Natural killer cell (primary cell): ENCODE measurements at regions not wholly inside any gene's neighbourhood (a gene's known extent, or its start where the extent isn't known, plus 50 kb on each side); places are given as distances from the start of the nearest gene placed in this dataset.

Experiments used
- ATAC-seq, 3 donors: fragments of 150-1000 bp in 2 of 3; fragments of 200-7000 bp in 1 of 3; cut with Tn5 transposase; 1 replicate in 1 of 3; 2 replicates in 2 of 3; pipeline ENCODE4 v1.10.0; 2021; ENCODE audit warnings: mild to moderate bottlenecking in 2 of 3, moderate library complexity in 2 of 3
- DNase-seq, 2 donors: peaks; one replicate each; pipeline versions ENCODE4 v3.0.0 to v3.0.0-alpha.2; 2013 to 2021; ENCODE audit warnings: mixed read lengths in 1 of 2
- H3K27ac ChIP-seq: one replicate; pipeline ENCODE4 v1.5.1; 2013; ENCODE audit warnings: mild to moderate bottlenecking, low read length
- H3K27me3 ChIP-seq: one replicate; pipeline ENCODE4 v1.6.1; 2013; ENCODE audit warnings: low read length; ENCODE audit not compliant: control insufficient read depth, insufficient read depth
- H3K36me3 ChIP-seq: one replicate; pipeline ENCODE4 v1.6.1; 2013; ENCODE audit warnings: low read length; ENCODE audit not compliant: control insufficient read depth, insufficient read depth
- H3K4me1 ChIP-seq: one replicate; pipeline ENCODE4 v1.6.1; 2013; ENCODE audit warnings: low read length; ENCODE audit not compliant: control insufficient read depth, insufficient read depth
- H3K4me3 ChIP-seq: one replicate; pipeline ENCODE4 v1.5.1; 2013; ENCODE audit warnings: low read length
- H3K9me3 ChIP-seq: one replicate; pipeline ENCODE4 v1.6.1; 2013; ENCODE audit warnings: low read length; ENCODE audit not compliant: control insufficient read depth, insufficient read depth
- H3K27ac Mint-ChIP-seq, 2 donors: one replicate each; pipeline ENCODE4 v1.8.0; 2022; ENCODE audit warnings: mild to moderate bottlenecking in 2 of 2, mixed read lengths in 2 of 2, moderate library complexity in 1 of 2
- H3K27me3 Mint-ChIP-seq, 2 donors: one replicate each; pipeline ENCODE4 v1.8.0; 2022; ENCODE audit warnings: low read depth in 2 of 2, mixed read lengths in 2 of 2
- H3K36me3 Mint-ChIP-seq: one replicate; pipeline ENCODE4 v1.8.0; 2022; ENCODE audit warnings: mixed read lengths
- H3K4me1 Mint-ChIP-seq, 2 donors: one replicate each; pipeline ENCODE4 v1.8.0; 2022; ENCODE audit warnings: mixed read lengths in 2 of 2
- H3K4me3 Mint-ChIP-seq: one replicate; pipeline ENCODE4 v1.8.0; 2022; ENCODE audit warnings: mild to moderate bottlenecking, moderate library complexity, mixed read lengths
- H3K9me3 Mint-ChIP-seq, 2 donors: one replicate each; pipeline ENCODE4 v1.8.0; 2022; ENCODE audit warnings: mixed read lengths in 2 of 2
- CTCF ChIP-seq: fragments of 200-600 bp; IDR thresholded peaks from one replicate; pipeline ENCODE4 v1.8.0; 2022; ENCODE audit warnings: antibody characterized with exemption
- WGBS: methylation state at CpG from one replicate; pipeline ENCODE4 v1.1.7; 2013; ENCODE audit warnings: missing lambda C conversion rate; ENCODE audit not compliant: insufficient coverage; 5-methylcytosine and 5-hydroxymethylcytosine counted together
- intact Hi-C: fragments of 100-400 bp; cut with micrococcal nuclease; formaldehyde crosslinking; loops from one replicate; pipeline ENCODE4 v1.14.2; 2022

DNA sequence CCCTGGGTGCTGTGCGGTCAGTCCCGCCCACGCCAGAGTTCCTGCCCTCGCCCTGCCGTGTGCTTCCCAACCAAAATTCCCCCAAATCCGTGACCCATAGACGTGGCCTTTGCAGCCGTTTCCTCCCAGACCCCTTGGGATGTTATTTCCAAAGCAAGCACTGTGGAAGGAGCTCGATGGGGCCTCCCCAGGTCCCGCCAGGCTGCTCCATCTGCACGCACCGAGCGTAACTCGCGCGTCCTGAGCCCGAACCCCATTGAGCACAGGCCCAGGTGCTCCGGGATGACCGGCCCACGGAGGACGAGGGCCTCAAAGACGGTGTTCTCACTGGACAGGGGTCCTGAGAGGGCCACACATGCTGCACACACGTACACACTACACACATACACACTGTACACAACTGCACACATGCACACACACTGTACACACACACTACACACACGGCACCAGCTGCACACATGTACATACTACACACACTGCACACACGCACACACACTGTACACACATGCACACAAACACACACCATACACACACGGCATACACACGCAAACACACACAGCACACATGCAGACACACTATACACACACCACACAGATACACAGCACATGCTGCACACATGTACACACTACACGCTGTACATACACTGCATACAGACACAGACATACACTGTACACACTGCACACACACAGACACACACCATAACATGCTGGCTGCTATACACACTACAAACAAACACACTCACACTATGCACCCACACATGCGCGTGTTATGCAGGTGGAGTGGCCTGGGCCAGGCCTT lies 431.2 kb upstream of the SALL3 start:
- H3K4me1 ChIP-seq: no peaks in the 10 kb centered on the region
- no peak overlapping the region for H3K4me3 Mint-ChIP-seq
- ATAC-seq: peak in 1 of 3 donors; percentile 30
- H3K27ac Mint-ChIP-seq: no peak overlapping the region
- no peak overlapping the region for H3K27ac ChIP-seq
- WGBS: 94% methylated on average over 30 of the region's 30 CpGs
- no peak for TF ChIP-seq CTCF
- intact Hi-C loops: no loop called here
- no peaks in the 10 kb centered on the region for H3K4me1 Mint-ChIP-seq
- H3K27me3 Mint-ChIP-seq: peaks cover 0 to 4% of the 10 kb centered on the region in 2 donors
- H3K9me3 Mint-ChIP-seq: peaks cover 0 to 9% of the 10 kb centered on the region in 2 donors
- no peaks in the 10 kb centered on the region for H3K27me3 ChIP-seq
- no peaks in the 10 kb centered on the region for H3K9me3 ChIP-seq
- no peak overlapping the region for H3K4me3 ChIP-seq
- H3K36me3 ChIP-seq: no peaks in the 10 kb centered on the region
- DNase-seq: no peak
- H3K36me3 Mint-ChIP-seq: no peaks in the 10 kb centered on the region

DNA sequence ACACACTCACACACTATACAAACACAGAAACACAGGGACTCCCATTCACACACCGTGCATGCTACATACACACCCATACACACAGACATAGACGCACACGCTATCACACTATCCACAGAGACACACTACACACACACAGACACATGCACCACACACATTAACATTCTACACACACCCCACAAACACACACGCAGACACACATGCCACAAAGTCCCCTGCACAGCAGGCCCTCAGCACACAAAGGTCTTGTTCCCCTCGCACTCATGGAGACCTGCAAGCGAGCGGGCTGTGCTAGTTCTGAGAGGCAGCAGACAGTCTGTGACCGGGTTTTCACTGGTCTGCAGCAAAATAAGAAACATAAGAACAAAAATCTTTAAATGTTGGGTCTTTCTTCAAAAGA lies 429.6 kb upstream of the SALL3 start:
- DNase-seq (no peak), ATAC-seq (peak in 1 of 3 donors; percentile 16)
- H3K9me3 ChIP-seq: peaks cover 3% of the 10 kb centered on the region
- 97% methylated on average over 8 of the region's 8 CpGs for WGBS
- intact Hi-C loops: no loop called here
- Mint-ChIP-seq H3K4me3 (no peak overlapping the region), H3K4me1 (no peaks in the 10 kb centered on the region), H3K27ac (no peak overlapping the region), H3K9me3 (peaks cover 6 to 11% of the 10 kb centered on the region in 2 donors), H3K36me3 (no peaks in the 10 kb centered on the region), H3K27me3 (peaks cover 0 to 4% of the 10 kb centered on the region in 2 donors)
- TF ChIP-seq CTCF: no peak
- no peak overlapping the region for H3K27ac ChIP-seq
- H3K4me3 ChIP-seq: no peak overlapping the region
- H3K36me3 ChIP-seq: no peaks in the 10 kb centered on the region
- no peaks in the 10 kb centered on the region for H3K27me3 ChIP-seq
- no peaks in the 10 kb centered on the region for H3K4me1 ChIP-seq

GRCh38 chr18:78554944-78555608 lies 424.5 kb upstream of the SALL3 start:
- H3K27ac ChIP-seq: no peak overlapping the region
- no peaks in the 10 kb centered on the region for H3K27me3 ChIP-seq
- TF ChIP-seq CTCF: no peak
- no peaks in the 10 kb centered on the region for H3K4me1 ChIP-seq
- ATAC-seq: no peak
- H3K4me3 Mint-ChIP-seq: no peak overlapping the region
- intact Hi-C loops: no loop called here
- H3K9me3 ChIP-seq: peaks cover 6% of the 10 kb centered on the region
- DNase-seq: no peak
- no peaks in the 10 kb centered on the region for H3K36me3 ChIP-seq
- no peaks in the 10 kb centered on the region for H3K36me3 Mint-ChIP-seq
- no peaks in the 10 kb centered on the region for H3K4me1 Mint-ChIP-seq
- 85% methylated on average over 13 of the region's 13 CpGs for WGBS
- no peak overlapping the region for H3K4me3 ChIP-seq
- peaks cover 5 to 10% of the 10 kb centered on the region in 2 donors for H3K9me3 Mint-ChIP-seq
- no peaks in the 10 kb centered on the region for H3K27me3 Mint-ChIP-seq
- no peak overlapping the region for H3K27ac Mint-ChIP-seq
